Heart left ventricle (tissue), 16 donors: ENCODE measurements at regions not wholly inside any gene's neighbourhood (a gene's known extent, or its start where the extent isn't known, plus 50 kb on each side); places are given as distances from the start of the nearest gene placed in this dataset.

Experiments used
- ATAC-seq, 4 donors: fragments of 200-7000 bp; cut with Tn5 transposase; one replicate each; pipeline ENCODE4 v1.9.1; 2020 to 2022; ENCODE audit warnings: moderate library complexity in 4 of 4, mild to moderate bottlenecking in 3 of 4, moderate number of reproducible peaks in 1 of 4
- DNase-seq, 5 donors: peaks; one replicate each; pipeline ENCODE4 v3.0.0-alpha.2; 2020
- H3K27ac ChIP-seq, 12 donors: fragments of 200-600 bp; sonication (generic) in 4 of 12; one replicate each; pipeline versions ENCODE4 v1.5.0 to v1.8.0; 2016 to 2022; ENCODE audit warnings: mild to moderate bottlenecking in 2 of 12
- H3K27me3 ChIP-seq, 9 donors: fragments of 200-600 bp; sonication (generic) in 2 of 9; one replicate each; pipeline versions ENCODE4 v1.5.1 to v1.8.0; 2016 to 2022; ENCODE audit warnings: mild to moderate bottlenecking in 3 of 9
- H3K36me3 ChIP-seq, 9 donors: fragments of 200-600 bp; sonication (generic) in 2 of 9; one replicate each; pipeline versions ENCODE4 v1.5.0 to v1.8.0; 2018 to 2022; ENCODE audit warnings: mild to moderate bottlenecking in 2 of 9
- H3K4me1 ChIP-seq, 12 donors: fragments of 200-600 bp; sonication (generic) in 4 of 12; one replicate each; pipeline versions ENCODE4 v1.5.0 to v1.8.0; 2016 to 2022; ENCODE audit warnings: mild to moderate bottlenecking in 3 of 12
- H3K4me3 ChIP-seq, 12 donors: fragments of 200-600 bp; sonication (generic) in 4 of 12; one replicate each; pipeline versions ENCODE4 v1.5.0 to v1.8.0; 2017 to 2022; ENCODE audit warnings: mild to moderate bottlenecking in 9 of 12, moderate library complexity in 4 of 12
- H3K9me3 ChIP-seq, 12 donors: fragments of 200-600 bp; sonication (generic) in 4 of 12; one replicate each; pipeline versions ENCODE4 v1.5.0 to v1.8.0; 2016 to 2022; ENCODE audit warnings: mild to moderate bottlenecking in 1 of 12
- POLR2A ChIP-seq, 2 donors: fragments of 450-650 bp; IDR thresholded peaks; one replicate each; pipeline ENCODE4 v1.6.1; 2017; ENCODE audit warnings: antibody characterized with exemption in 2 of 2, mild to moderate bottlenecking in 2 of 2, moderate library complexity in 2 of 2
- WGBS, 4 donors: extraction: QIAGEN DNeasy Blood & Tissue Kit in 2 of 4; methylation state at CpG; one replicate each; pipeline versions ENCODE4 v1.1.5 to v1.1.7; 2013 to 2018; 5-methylcytosine and 5-hydroxymethylcytosine counted together
- intact Hi-C, 10 donors: fragments of 100-400 bp; cut with DNase I; formaldehyde crosslinking; loops; one replicate each; pipeline versions ENCODE4 v1.11.1 to v1.14.2; 2022
- TF ChIP-seq, protein P1 (sequence below), 12 donors: fragments of 200-600 bp; sonication (generic) in 4 of 12; IDR thresholded peaks; one replicate each; pipeline versions ENCODE4 v1.5.0 to v1.8.0; 2018 to 2022; ENCODE audit warnings: antibody characterized with exemption in 12 of 12, mild to moderate bottlenecking in 5 of 12
- donor health status: ischemic (EF 13 %, LVEDD 7.1; RV severe dilation, severe dysfunction).
- donor health status: healthy with polysubstance abuse.
- donor health status: DM: no; HTN: yes; CAD: no.
- donor health status: DM: no; HTN: no; CAD: no.
- donor health status: ischemic (EF 25% LVEDD 6.9; RV normal size, moderate dysfunction).
- donor health status: ischemic (EF 25% LVEDD 5.7; RV mildly dilated, moderate dysfunction).
- donor health status: healthy.
- donor health status: DM: yes; HTN: yes; CAD: no.
- donor health status: ischemic (EF 35%, LVEDD 5.7; RV mildly dilated, moderate dysfunction).
- donor health status: nonischemic (EF 11% LVEDD 7.7; RV severe dilation, severe dysfunction).
- donor health status: DM: yes; HTN: yes; CAD: no.
- donor health status: PGD.
- donor health status: ischemic (EF 29% LVEDD 5.4; RV normal size, mild dysfunction).
- donor health status: nonischemic (EF 23%, LVEDD 6.1; RV moderate dilation, normal function).

DNA sequence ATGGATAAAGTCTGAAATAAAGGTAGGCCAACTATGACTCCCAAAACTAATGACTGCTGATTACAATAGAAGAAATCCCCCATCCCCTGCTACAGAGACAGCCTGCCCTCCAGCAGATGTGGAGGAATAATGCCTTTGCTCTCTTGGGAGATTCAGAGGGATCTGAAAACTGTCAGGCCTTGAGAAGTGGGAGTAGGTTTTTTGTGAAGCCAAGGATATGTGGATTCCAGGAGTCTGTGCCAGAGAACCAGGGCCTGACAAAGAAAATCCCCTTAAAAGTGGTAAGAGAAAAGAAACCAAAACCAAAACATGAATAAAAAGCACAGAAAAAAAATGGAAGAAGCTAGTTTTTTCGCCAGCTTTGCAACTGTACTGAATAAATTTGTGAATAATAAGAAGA is 397.6 kb downstream of the ZNF521 start:
- H3K27me3 ChIP-seq: no peaks in the 10 kb centered on the region
- peaks cover 0 to 10% (median 0%) of the 10 kb centered on the region in 12 donors for H3K4me1 ChIP-seq
- ATAC-seq (no peak), DNase-seq (no peak)
- intact Hi-C loops: no loop called here
- H3K36me3 ChIP-seq: no peaks in the 10 kb centered on the region
- WGBS, 4 donors: 57 to 89% (median 65%) methylated on average over 1 of the region's 1 CpG
- peak overlapping the region in 1 of 12 donors; percentile 47 for H3K27ac ChIP-seq
- no peak for TF ChIP-seq POLR2A (IDR thresholded peaks at IDR 0.05)
- TF ChIP-seq, protein P1, sequence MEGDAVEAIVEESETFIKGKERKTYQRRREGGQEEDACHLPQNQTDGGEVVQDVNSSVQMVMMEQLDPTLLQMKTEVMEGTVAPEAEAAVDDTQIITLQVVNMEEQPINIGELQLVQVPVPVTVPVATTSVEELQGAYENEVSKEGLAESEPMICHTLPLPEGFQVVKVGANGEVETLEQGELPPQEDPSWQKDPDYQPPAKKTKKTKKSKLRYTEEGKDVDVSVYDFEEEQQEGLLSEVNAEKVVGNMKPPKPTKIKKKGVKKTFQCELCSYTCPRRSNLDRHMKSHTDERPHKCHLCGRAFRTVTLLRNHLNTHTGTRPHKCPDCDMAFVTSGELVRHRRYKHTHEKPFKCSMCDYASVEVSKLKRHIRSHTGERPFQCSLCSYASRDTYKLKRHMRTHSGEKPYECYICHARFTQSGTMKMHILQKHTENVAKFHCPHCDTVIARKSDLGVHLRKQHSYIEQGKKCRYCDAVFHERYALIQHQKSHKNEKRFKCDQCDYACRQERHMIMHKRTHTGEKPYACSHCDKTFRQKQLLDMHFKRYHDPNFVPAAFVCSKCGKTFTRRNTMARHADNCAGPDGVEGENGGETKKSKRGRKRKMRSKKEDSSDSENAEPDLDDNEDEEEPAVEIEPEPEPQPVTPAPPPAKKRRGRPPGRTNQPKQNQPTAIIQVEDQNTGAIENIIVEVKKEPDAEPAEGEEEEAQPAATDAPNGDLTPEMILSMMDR (IDR thresholded peaks at IDR 0.05): no peak
- no peak overlapping the region for H3K4me3 ChIP-seq
- H3K9me3 ChIP-seq: peaks cover 0 to 9% (median 0%) of the 10 kb centered on the region in 12 donors

DNA sequence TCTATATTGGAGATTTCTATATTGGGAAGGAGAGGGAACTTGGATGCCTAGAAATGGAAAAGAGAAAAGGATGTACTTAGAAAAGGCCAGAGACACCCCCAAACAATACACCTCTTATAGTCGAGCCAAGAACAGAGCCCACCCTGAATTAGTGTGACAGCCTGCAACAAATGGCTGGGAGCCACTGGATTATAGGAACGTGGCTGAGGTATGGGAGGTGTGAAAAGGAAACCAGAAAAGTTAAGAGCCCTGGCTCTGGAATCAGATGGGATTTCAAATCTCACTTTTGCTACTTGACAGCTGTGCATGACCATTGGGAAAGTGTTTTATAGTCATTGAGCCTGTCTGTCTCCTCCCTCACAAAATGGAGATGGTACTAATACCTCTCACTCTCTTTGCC is 394.0 kb downstream of the ZNF521 start:
- WGBS, 4 donors: 45 to 62% (median 54%) methylated on average over 2 of the region's 2 CpGs
- Histone ChIP-seq H3K9me3 (peaks cover 0 to 7% (median 0%) of the 10 kb centered on the region in 12 donors), H3K36me3 (no peaks in the 10 kb centered on the region), H3K4me3 (no peak overlapping the region), H3K27ac (no peak overlapping the region), H3K27me3 (no peaks in the 10 kb centered on the region), H3K4me1 (peaks cover 0 to 10% (median 0%) of the 10 kb centered on the region in 12 donors)
- TF ChIP-seq POLR2A (IDR thresholded peaks at IDR 0.05): no peak
- TF ChIP-seq, protein P1 (IDR thresholded peaks at IDR 0.05): no peak
- ATAC-seq: no peak
- DNase-seq: no peak
- intact Hi-C loops: loop anchor here in 1 of 10 donors (5.0 kb wide), 1 partner anchor 74 kb away; no protein-coding TSS in a partner anchor

DNA sequence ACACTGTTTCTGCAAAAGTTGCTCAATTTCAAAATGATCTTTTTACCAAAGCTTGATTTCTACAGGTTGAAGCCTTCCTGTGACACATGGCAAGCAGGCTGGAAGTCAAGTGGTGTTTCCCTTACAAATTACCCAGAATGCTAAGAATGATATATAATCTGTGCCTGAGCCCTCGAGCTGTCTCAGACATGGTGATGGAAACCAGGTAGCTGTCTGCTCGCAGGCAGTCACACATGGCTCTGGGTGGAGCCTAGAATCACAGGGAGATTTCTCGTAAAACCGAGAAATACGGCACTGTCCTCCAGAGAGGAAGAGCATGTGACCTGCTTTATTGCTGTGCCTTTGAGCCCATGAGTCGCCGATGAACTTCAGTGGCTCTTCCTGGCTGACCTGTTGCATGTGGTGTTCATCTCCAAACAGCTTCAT is 392.9 kb downstream of the ZNF521 start:
- Histone ChIP-seq H3K4me3 (no peak overlapping the region), H3K27me3 (no peaks in the 10 kb centered on the region), H3K36me3 (no peaks in the 10 kb centered on the region), H3K9me3 (no peaks in the 10 kb centered on the region), H3K27ac (no peak overlapping the region), H3K4me1 (peaks cover 0 to 9% (median 0%) of the 10 kb centered on the region in 12 donors)
- intact Hi-C loops: loop anchor here in 1 of 10 donors (5.0 kb wide), 1 partner anchor 73 kb away; no protein-coding TSS in a partner anchor
- TF ChIP-seq, protein P1 (IDR thresholded peaks at IDR 0.05): no peak
- no peak for TF ChIP-seq POLR2A (IDR thresholded peaks at IDR 0.05)
- ATAC-seq: no peak
- 46 to 63% (median 59%) methylated on average over 7 of the region's 7 CpGs for WGBS, 4 donors
- no peak for DNase-seq

DNA sequence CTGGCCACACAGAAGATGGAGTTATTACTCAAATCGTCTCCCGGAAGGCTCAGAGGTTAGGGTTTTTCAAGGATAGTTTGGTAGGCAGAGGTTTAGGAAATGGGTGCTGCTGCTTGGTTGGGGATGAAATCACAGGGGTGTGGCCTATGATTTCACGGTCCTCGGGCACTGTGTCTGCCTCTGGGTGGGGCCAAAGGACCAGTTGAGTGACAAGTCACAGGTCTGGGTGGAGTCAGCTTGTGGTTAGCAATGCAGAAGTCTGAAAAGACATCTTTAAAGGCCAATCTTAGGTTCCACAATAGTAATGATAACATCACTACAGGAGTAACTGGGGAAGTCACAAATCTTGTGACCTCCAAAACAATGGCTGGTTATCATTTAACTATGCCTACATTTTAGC is 387.8 kb downstream of the ZNF521 start:
- Histone ChIP-seq H3K9me3 (no peaks in the 10 kb centered on the region), H3K4me3 (no peak overlapping the region), H3K27me3 (no peaks in the 10 kb centered on the region), H3K27ac (no peak overlapping the region), H3K36me3 (no peaks in the 10 kb centered on the region), H3K4me1 (no peaks in the 10 kb centered on the region)
- peak in 2 of 4 donors; percentile 37 to 74 for ATAC-seq
- peak in 1 of 5 donors; percentile 28 for DNase-seq
- intact Hi-C loops: no loop called here
- 54 to 66% (median 55%) methylated on average over 4 of the region's 4 CpGs for WGBS, 4 donors
- TF ChIP-seq, protein P1 (IDR thresholded peaks at IDR 0.05): peak in 1 of 12 donors; percentile 5
- no peak for TF ChIP-seq POLR2A (IDR thresholded peaks at IDR 0.05)
